Chondrocyte (in vitro differentiated cells): ENCODE measurements at regions not wholly inside any gene's neighbourhood (a gene's known extent, or its start where the extent isn't known, plus 50 kb on each side); places are given as distances from the start of the nearest gene placed in this dataset.
"Not testable (repeated sequence)": the region's sequence is repeated elsewhere in the genome, so short reads cannot be mapped to it uniquely, and the experiment has no call there.

Experiments used
- DNase-seq: peaks from one replicate; pipeline ENCODE4 v3.0.0; 2021; ENCODE audit warnings: mixed read lengths, low spot score
- H3K27ac Mint-ChIP-seq: one replicate; pipeline ENCODE4 v1.8.0; 2021; ENCODE audit warnings: mild to moderate bottlenecking, moderate library complexity, mixed read lengths; ENCODE audit not compliant: unreplicated experiment
- H3K27me3 Mint-ChIP-seq: 2 replicates; pipeline ENCODE4 v1.8.0; 2021; ENCODE audit warnings: low read depth, mixed read lengths
- H3K36me3 Mint-ChIP-seq: 2 replicates; pipeline ENCODE4 v1.8.0; 2021; ENCODE audit warnings: low read depth, mixed read lengths
- H3K4me1 Mint-ChIP-seq: 2 replicates; pipeline ENCODE4 v1.8.0; 2021; ENCODE audit warnings: low read depth, mild to moderate bottlenecking, mixed read lengths
- H3K4me3 Mint-ChIP-seq: one replicate; pipeline ENCODE4 v1.8.0; 2021; ENCODE audit warnings: mild to moderate bottlenecking, moderate library complexity, mixed read lengths; ENCODE audit not compliant: unreplicated experiment
- H3K9me3 Mint-ChIP-seq: 2 replicates; pipeline ENCODE4 v1.8.0; 2021; ENCODE audit warnings: low read depth, mixed read lengths
- TF ChIP-seq, protein P1 (sequence below): fragments of 200-600 bp; sonication (generic); IDR thresholded peaks from 2 replicates; pipeline ENCODE4 v1.5.0; 2021; ENCODE audit warnings: antibody characterized with exemption, mild to moderate bottlenecking, moderate library complexity

DNA sequence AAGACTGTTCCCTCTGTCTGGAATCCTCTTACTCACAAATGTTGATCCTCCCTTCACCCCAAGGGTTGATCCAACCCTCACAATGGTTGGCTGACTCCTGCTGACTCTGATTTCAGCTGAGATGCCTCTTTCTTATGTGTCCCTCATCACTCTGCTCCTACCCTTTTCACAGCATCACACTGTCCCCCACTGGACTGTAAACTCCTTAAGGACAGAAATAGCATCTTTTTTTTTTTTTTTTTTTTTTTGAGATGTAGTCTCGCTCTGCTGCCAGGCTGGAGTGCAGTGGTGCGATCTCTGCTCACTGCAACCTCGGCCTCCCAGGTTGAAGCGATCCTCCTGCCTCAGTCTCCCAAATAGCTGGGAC is 97.9 kb upstream of the SYT6 start:
- no peaks in the 10 kb centered on the region for H3K4me1 Mint-ChIP-seq
- peaks cover 12% of the 10 kb centered on the region for H3K9me3 Mint-ChIP-seq
- DNase-seq = no peak
- H3K27ac Mint-ChIP-seq = no peak overlapping the region
- H3K36me3 Mint-ChIP-seq = no peaks in the 10 kb centered on the region
- TF ChIP-seq, protein P1, sequence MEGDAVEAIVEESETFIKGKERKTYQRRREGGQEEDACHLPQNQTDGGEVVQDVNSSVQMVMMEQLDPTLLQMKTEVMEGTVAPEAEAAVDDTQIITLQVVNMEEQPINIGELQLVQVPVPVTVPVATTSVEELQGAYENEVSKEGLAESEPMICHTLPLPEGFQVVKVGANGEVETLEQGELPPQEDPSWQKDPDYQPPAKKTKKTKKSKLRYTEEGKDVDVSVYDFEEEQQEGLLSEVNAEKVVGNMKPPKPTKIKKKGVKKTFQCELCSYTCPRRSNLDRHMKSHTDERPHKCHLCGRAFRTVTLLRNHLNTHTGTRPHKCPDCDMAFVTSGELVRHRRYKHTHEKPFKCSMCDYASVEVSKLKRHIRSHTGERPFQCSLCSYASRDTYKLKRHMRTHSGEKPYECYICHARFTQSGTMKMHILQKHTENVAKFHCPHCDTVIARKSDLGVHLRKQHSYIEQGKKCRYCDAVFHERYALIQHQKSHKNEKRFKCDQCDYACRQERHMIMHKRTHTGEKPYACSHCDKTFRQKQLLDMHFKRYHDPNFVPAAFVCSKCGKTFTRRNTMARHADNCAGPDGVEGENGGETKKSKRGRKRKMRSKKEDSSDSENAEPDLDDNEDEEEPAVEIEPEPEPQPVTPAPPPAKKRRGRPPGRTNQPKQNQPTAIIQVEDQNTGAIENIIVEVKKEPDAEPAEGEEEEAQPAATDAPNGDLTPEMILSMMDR = no peak
- H3K27me3 Mint-ChIP-seq = peaks cover 13% of the 10 kb centered on the region
- H3K4me3 Mint-ChIP-seq = no peak overlapping the region

- peaks cover 15% of the 10 kb centered on the region for H3K27me3 Mint-ChIP-seq
Observed at GRCh38 chr1:114250683-114251572, 97.3 kb upstream of the SYT6 start.

DNA sequence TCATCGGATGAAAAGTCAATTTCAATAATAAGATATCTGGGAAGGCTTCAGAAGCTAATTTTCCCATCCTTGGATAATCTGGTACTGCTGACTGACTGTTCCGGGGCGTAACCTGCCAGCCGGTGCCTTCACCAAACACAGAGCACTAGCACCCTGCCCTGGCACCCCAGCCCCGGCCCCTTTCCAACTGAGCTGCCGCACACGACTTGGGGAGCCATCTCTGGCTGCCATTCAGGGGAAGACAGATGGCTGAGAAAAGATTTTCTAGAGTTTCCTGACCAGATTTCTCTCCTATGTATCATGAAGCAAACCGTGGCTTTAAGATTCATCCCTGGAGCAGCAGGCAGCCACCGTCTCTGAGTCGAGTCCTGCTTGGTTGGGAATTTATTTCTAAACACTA is 96.0 kb upstream of the SYT6 start:
- Mint-ChIP-seq H3K27ac (no peak overlapping the region), H3K36me3 (peaks cover 6% of the 10 kb centered on the region), H3K27me3 (peaks cover 21% of the 10 kb centered on the region), H3K9me3 (peaks cover 16% of the 10 kb centered on the region), H3K4me3 (no peak overlapping the region), H3K4me1 (no peaks in the 10 kb centered on the region)
- DNase-seq = no peak
- TF ChIP-seq, protein P1 = no peak

More at GRCh38 chr1:114250683-114251572, 97.3 kb upstream of the SYT6 start:
- H3K4me3 Mint-ChIP-seq = no peak overlapping the region
- no peaks in the 10 kb centered on the region for H3K36me3 Mint-ChIP-seq
- H3K27ac Mint-ChIP-seq = no peak overlapping the region
- no peak for DNase-seq
- H3K4me1 Mint-ChIP-seq = no peaks in the 10 kb centered on the region
- TF ChIP-seq, protein P1 = no peak
- peaks cover 10% of the 10 kb centered on the region for H3K9me3 Mint-ChIP-seq

DNA sequence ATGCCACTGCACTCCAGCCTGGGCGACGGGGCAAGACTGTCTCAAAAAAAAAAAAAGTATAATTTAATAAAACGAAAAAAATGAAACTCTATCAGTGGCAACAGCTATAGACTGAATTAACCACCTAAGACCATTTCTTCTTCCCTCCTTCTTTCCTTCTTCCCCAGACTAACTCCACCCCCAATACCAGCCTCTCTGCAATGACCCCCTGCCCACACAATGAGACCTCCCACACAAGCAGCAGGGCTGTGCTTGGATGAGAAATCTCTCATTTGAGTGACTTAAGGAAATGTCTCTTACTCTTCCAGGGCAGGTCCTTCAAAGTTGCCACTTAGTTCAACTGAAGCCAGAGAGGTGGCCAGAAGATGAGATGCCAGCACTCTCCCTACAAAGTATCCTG is 94.5 kb upstream of the SYT6 start:
- peaks cover 22% of the 10 kb centered on the region for H3K27me3 Mint-ChIP-seq
- TF ChIP-seq, protein P1 = no peak
- no peaks in the 10 kb centered on the region for H3K4me1 Mint-ChIP-seq
- H3K9me3 Mint-ChIP-seq = peaks cover 18% of the 10 kb centered on the region
- no peak for DNase-seq
- H3K36me3 Mint-ChIP-seq = peaks cover 9% of the 10 kb centered on the region
- H3K4me3 Mint-ChIP-seq = no peak overlapping the region
- no peak overlapping the region for H3K27ac Mint-ChIP-seq

- H3K4me3 Mint-ChIP-seq, DNase-seq, H3K27ac Mint-ChIP-seq, H3K4me1 Mint-ChIP-seq: not testable (repeated sequence)
- H3K27me3 Mint-ChIP-seq = peaks cover 15% of the 10 kb centered on the region
- peaks cover 10% of the 10 kb centered on the region for H3K36me3 Mint-ChIP-seq
- H3K9me3 Mint-ChIP-seq = peaks cover 24% of the 10 kb centered on the region
Observed at GRCh38 chr1:114242531-114243210, 89.0 kb upstream of the SYT6 start.
